Mammary epithelial cell (primary cell): ENCODE measurements at regions not wholly inside any gene's neighbourhood (a gene's known extent, or its start where the extent isn't known, plus 50 kb on each side); places are given as distances from the start of the nearest gene placed in this dataset.

ENCODE experiments used
- EZH2 ChIP-seq: IDR thresholded peaks from 2 replicates; pipeline ENCODE4 v1.6.1; 2012; ENCODE audit warnings: low read length, inconsistent platforms, borderline replicate concordance
- TF ChIP-seq, protein P1 (sequence below), 2 donors: IDR thresholded peaks in 1 of 2; conservative IDR thresholded peaks in 1 of 2; 2 replicates each; pipeline ENCODE4 v1.5.1; 2011 to 2012; ENCODE audit warnings: inconsistent platforms in 2 of 2, low read length in 2 of 2, mild to moderate bottlenecking in 2 of 2, control low read depth in 1 of 2, low read depth in 1 of 2; ENCODE audit not compliant: insufficient read depth in 1 of 2; ENCODE audit errors: extremely low read depth in 1 of 2

DNA sequence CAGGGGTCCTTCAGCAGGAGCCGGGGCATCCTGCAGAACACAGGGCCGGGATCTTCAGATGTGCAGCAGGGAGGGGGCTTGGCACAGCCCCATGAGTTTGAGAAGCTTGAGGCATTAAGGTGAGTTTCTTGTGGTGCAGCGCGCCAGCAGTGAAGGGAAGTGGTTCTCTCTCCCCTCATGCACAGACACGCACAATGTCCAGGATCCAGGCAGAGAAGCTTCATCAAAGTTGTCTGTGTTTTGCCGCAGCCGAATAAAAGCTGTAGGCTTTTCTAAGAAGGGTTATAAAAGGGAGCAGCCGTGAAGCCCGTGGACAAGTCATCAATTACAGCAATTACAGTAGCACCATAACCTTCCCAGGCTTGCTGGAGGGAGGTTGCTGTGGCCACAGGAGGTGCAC is 491.0 kb upstream of the CDH4 start:
- no peak for TF ChIP-seq EZH2
- TF ChIP-seq, protein P1, sequence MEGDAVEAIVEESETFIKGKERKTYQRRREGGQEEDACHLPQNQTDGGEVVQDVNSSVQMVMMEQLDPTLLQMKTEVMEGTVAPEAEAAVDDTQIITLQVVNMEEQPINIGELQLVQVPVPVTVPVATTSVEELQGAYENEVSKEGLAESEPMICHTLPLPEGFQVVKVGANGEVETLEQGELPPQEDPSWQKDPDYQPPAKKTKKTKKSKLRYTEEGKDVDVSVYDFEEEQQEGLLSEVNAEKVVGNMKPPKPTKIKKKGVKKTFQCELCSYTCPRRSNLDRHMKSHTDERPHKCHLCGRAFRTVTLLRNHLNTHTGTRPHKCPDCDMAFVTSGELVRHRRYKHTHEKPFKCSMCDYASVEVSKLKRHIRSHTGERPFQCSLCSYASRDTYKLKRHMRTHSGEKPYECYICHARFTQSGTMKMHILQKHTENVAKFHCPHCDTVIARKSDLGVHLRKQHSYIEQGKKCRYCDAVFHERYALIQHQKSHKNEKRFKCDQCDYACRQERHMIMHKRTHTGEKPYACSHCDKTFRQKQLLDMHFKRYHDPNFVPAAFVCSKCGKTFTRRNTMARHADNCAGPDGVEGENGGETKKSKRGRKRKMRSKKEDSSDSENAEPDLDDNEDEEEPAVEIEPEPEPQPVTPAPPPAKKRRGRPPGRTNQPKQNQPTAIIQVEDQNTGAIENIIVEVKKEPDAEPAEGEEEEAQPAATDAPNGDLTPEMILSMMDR (conservative IDR thresholded peaks at IDR 0.05 in 1 of 2, IDR thresholded peaks at IDR 0.05 in 1 of 2; ENCODE audit: extremely low read depth in 1 of 2, insufficient read depth in 1 of 2, low read depth in 1 of 2, low read length in 2 of 2) = no peak
